Panc1 (cell line): ENCODE measurements at regions not wholly inside any gene's neighbourhood (a gene's known extent, or its start where the extent isn't known, plus 50 kb on each side); places are given as distances from the start of the nearest gene placed in this dataset.

Source experiments
- ATAC-seq: fragments of 200-7000 bp; cut with Tn5 transposase; 2 replicates; pipeline ENCODE4 v1.9.1; 2020; ENCODE audit warnings: mild to moderate bottlenecking, moderate library complexity
- BruUV-seq: library from RNA; stranded (reverse); fragments of 400-500 nt; replicated peaks from 2 replicates; lab custom pipeline; 2021; lab: Mats Ljungman, UMichigan
- CTCF ChIA-PET: fragments of 300-600 bp; sonication (Branson Sonifier 250); formaldehyde crosslinking; loops from one replicate; lab custom pipeline; 2022; ENCODE audit warnings: antibody characterized with exemption; lab: Charles Lee
- POLR2A ChIA-PET: fragments of 300-600 bp; sonication (Branson Sonifier 250); formaldehyde crosslinking; loops from one replicate; lab custom pipeline; 2022; ENCODE audit warnings: antibody characterized with exemption; lab: Charles Lee
- DNase-seq: peaks from one replicate; pipeline ENCODE4 v3.0.0-alpha.2; 2010; ENCODE audit warnings: low read depth, low spot score
- H3K27ac ChIP-seq: 2 replicates; pipeline ENCODE4 v1.5.1; 2011; ENCODE audit warnings: mild to moderate bottlenecking, low read length, inconsistent platforms
- H3K27me3 ChIP-seq: fragments of 200-500 bp; sonication (Bioruptor generic); 2 replicates; pipeline ENCODE4 v1.6.0; 2014; ENCODE audit warnings: low read length, inconsistent platforms; ENCODE audit not compliant: control insufficient read depth, insufficient read depth
- H3K36me3 ChIP-seq: fragments of 200-500 bp; sonication (Bioruptor generic); 2 replicates; pipeline ENCODE4 v1.5.1; 2014; ENCODE audit warnings: inconsistent platforms, mild to moderate bottlenecking, low read length, moderate library complexity; ENCODE audit not compliant: control insufficient read depth, insufficient read depth
- H3K4me1 ChIP-seq: 2 replicates; pipeline ENCODE4 v1.5.1; 2011; ENCODE audit warnings: inconsistent platforms, mild to moderate bottlenecking, low read length, moderate library complexity; ENCODE audit not compliant: control insufficient read depth, insufficient read depth
- H3K4me3 ChIP-seq, 2 experiments: 2 replicates each; pipeline ENCODE4 v1.5.1; 2011 to 2012; ENCODE audit warnings: low read depth in 2 of 2, low read length in 2 of 2, mild to moderate bottlenecking in 2 of 2, inconsistent platforms in 1 of 2, moderate library complexity in 1 of 2
- H3K9me3 ChIP-seq: fragments of 200-500 bp; sonication (Bioruptor generic); 2 replicates; pipeline ENCODE4 v1.5.1; 2014; ENCODE audit warnings: low read depth, mild to moderate bottlenecking, inconsistent platforms, low read length, moderate library complexity; ENCODE audit not compliant: control insufficient read depth, insufficient read depth
- CTCF ChIP-seq: fragments of 450-650 bp; IDR thresholded peaks from 2 replicates; pipeline ENCODE4 v1.5.1; 2017; ENCODE audit warnings: mild to moderate bottlenecking
- POLR2AphosphoS5 ChIP-seq: IDR thresholded peaks from 2 replicates; pipeline ENCODE4 v1.6.1; 2012; ENCODE audit warnings: mild to moderate bottlenecking, low read depth, low read length, moderate library complexity
- REST ChIP-seq, 2 experiments: IDR thresholded peaks; 2 replicates each; pipeline ENCODE4 v1.6.1; 2011 to 2012; ENCODE audit warnings: low read depth in 2 of 2, control low read depth in 1 of 2, low read length in 1 of 2, mild to moderate bottlenecking in 1 of 2, moderate library complexity in 1 of 2; ENCODE audit not compliant: insufficient read depth in 1 of 2
- SIN3A ChIP-seq: IDR thresholded peaks from 2 replicates; pipeline ENCODE4 v1.6.1; 2012; ENCODE audit warnings: low read depth, mild to moderate bottlenecking, low read length, moderate library complexity, borderline replicate concordance; ENCODE audit not compliant: insufficient read depth
- TCF7L2 ChIP-seq: IDR thresholded peaks from 2 replicates; pipeline ENCODE4 v1.6.1; 2011; ENCODE audit warnings: mild to moderate bottlenecking, low read depth, low read length, inconsistent platforms
- in situ Hi-C: cut with HindIII; loops from 2 replicates; pipeline ENCODE4 v1.10.0; 2016; ENCODE audit warnings: low sequenced_read_pairs, low pct_unique_long_range_greater_than_20kb
- intact Hi-C: fragments of 100-400 bp; cut with micrococcal nuclease; formaldehyde crosslinking; loops from one replicate; pipeline ENCODE4 v1.10.0; 2022; ENCODE audit not compliant: unreplicated experiment

- Histone ChIP-seq H3K4me3 (no peak overlapping the region), H3K27me3 (no peaks in the 10 kb centered on the region; the same call in 1 of the 2 replicates), H3K27ac (no peak overlapping the region), H3K36me3 (no peaks in the 10 kb centered on the region), H3K4me1 (no peaks in the 10 kb centered on the region), H3K9me3 (no peaks in the 10 kb centered on the region)
- no peak for DNase-seq
- ChIA-PET CTCF (interaction anchor here (1.0 kb wide), 1 partner anchor 343 kb away, joined by 5 read pairs; no protein-coding TSS in a partner anchor), POLR2A (no interaction called here)
- ATAC-seq = no peak
- BruUV-seq = no TSS peak
- in situ Hi-C loops = no loop called here
- no peak for TF ChIP-seq CTCF
- TF ChIP-seq SIN3A = no peak
- TF ChIP-seq TCF7L2 = no peak
- no peak for TF ChIP-seq REST (IDR thresholded peaks at IDR 0.05; ENCODE audit: insufficient read depth in 1 of 2, low read depth in 2 of 2, low read length in 1 of 2)
- no peak for TF ChIP-seq POLR2AphosphoS5
- intact Hi-C loops = no loop called here
Measured at GRCh38 chr2:16282511-16282910, 342.2 kb downstream of the MYCN start.

GRCh38 chr2:16281451-16282335, 341.3 kb downstream of the MYCN start:
- CTCF ChIA-PET = interaction anchor here (1.0 kb wide), 1 partner anchor 342 kb away, joined by 5 read pairs; no protein-coding TSS in a partner anchor
- H3K4me3 ChIP-seq = no peak overlapping the region
- 0 out of 2 replicates have a peak, but pooled peaks have one; percentile 62 for ATAC-seq
- POLR2A ChIA-PET = no interaction called here
- in situ Hi-C loops (no loop called here), intact Hi-C loops (no loop called here)
- H3K27me3 ChIP-seq = no peaks in the 10 kb centered on the region; the same call in 1 of the 2 replicates
- H3K36me3 ChIP-seq = no peaks in the 10 kb centered on the region
- no peak for DNase-seq
- no peak for TF ChIP-seq TCF7L2
- peak; percentile 58 for TF ChIP-seq CTCF
- H3K4me1 ChIP-seq = no peaks in the 10 kb centered on the region
- no TSS peak for BruUV-seq
- no peak overlapping the region for H3K27ac ChIP-seq
- no peaks in the 10 kb centered on the region for H3K9me3 ChIP-seq
